ENCODE measurements at regions not wholly inside any gene's neighbourhood (a gene's known extent, or its start where the extent isn't known, plus 50 kb on each side); places are given as distances from the start of the nearest gene placed in this dataset.
"Not testable (repeated sequence)": the region's sequence is repeated elsewhere in the genome, so short reads cannot be mapped to it uniquely, and the experiment has no call there.

DNA sequence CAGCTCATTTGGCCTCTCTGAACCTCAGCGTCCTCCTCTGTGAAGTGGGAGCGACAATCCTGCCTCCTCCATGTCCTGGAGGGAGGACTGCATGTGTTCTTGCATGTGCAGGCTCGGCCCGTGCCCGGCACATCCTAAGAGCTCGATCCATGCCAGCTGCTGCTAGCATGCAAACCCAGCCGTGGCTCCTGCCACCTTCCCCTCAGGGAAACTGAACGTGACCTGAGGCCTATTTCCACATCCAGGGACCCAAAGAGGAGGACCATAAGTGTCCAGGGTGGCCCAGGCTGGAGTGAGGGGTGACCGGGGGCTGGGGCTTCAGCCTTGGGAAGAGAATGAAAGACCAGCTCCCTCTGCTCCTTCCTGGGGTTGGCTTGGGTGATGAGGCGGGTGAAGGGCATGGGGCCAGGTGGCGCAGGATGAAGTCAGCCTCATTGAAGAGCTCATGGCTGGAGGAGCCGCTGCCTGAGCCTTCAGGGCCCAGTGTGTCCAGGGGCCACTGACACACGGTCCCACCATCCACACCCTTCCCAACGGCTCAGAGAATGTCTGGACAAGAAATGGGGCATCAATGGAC, 115.7 kb upstream of the AKAP13 start:
- DNase-seq (ENCODE audit: low read depth), result not testable (repeated sequence)

- not testable (repeated sequence) for DNase-seq (ENCODE audit: low read depth)
Observed at GRCh38 chr15:85267158-85267857, 113.1 kb upstream of the AKAP13 start.

DNA sequence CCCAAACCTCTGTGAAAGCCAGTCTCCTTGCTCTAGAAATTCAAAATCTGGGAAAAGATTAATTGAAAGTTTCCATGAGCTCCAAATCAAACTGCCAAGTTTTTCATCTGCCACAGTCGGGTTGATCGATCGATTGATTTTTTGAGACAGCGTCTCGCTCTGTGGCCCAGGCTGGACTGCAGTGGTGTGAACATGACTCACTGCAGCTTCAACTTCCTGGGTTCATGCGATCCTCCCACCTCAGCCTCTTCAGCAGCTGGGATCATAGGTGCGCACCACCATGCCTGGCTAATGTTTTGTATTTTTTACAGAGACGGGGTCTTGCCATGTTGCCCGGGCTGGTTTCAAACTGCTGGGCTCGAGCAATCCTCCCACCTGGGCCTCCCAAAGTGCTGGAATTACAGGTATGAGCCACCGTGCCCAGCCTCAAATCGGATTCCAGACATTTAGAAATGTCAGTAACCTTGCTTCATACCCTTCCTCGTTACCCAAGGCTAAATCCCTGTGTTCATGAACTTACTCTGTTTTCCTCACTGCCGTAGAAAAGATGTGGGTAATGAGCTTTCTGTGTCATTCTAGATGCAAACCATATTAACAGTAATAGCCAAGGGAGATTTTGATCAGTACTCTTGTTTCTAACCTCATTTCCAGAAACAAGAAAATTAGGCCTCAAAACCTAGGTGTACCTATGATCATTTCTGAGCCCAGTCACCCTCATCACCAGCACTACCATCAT, 105.9 kb upstream of the AKAP13 start:
- DNase-seq (ENCODE audit: low read depth), result no peak

DNA sequence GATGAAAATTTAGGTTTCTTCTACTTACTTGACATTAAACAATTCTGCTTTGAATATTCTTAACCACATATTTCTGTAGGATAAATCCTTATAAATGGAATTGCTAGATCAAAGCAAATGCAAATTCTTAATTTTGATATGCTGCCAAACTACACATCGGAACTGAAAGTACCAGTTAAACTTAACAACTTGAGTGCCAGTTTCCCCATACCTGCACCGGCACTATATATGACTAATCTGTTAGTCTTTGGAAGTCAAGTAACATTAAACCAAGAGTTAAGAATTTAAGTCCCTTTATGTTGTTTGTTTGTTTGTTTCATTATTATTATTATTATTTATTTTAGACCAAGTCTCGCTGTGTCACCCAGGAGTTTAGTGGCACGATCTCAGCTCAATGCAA, 103.9 kb upstream of the AKAP13 start:
- no peak for DNase-seq (ENCODE audit: low read depth)

DNA sequence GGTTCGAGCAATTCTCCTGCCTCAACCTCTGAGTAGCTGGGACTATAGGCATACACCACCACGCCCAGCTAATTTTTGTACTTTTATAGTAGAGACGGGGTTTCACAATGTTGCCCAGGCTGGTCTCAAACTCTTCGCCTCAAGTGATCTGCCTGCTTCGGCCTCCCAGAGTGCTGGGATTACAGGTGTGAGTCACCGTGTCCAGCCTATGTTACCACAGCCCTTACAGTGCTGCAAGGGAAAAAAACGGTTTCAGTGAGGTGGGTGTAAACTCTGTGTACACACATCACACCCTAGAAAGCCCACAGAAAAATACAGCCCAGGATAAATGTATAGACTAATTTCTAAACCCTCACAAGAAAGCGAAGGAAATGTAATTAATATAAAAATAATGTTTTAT, 103.5 kb upstream of the AKAP13 start:
- DNase-seq (ENCODE audit: low read depth), result no peak

DNA sequence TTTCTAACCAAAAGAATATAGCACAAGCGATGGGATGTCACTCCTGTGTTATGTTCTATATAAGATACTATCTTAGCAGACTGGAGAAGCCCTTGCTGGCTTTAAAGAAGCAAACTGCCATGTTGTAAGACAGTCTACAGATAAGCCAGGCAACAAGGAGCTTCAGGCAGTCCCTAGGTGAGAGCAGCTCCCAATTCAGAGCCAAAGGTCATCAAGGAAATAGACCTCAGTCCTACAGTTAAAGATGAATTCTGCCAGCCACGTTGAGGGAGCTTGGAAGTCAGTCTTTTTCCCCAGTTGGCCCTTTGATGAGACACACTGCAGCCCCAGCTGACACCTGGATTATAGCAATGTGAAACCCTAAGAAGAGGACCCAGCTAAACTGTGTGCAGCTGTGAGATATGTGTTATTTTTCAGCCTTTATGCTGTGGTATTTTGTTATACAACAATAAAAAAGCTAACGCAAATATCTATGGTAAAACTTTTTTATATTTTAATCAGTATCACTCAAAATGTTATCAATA, 102.5 kb upstream of the AKAP13 start:
- no peak for DNase-seq (ENCODE audit: low read depth)

GRCh38 chr15:85280203-85280602, 100.2 kb upstream of the AKAP13 start:
- no peak for DNase-seq (ENCODE audit: low read depth)

DNA sequence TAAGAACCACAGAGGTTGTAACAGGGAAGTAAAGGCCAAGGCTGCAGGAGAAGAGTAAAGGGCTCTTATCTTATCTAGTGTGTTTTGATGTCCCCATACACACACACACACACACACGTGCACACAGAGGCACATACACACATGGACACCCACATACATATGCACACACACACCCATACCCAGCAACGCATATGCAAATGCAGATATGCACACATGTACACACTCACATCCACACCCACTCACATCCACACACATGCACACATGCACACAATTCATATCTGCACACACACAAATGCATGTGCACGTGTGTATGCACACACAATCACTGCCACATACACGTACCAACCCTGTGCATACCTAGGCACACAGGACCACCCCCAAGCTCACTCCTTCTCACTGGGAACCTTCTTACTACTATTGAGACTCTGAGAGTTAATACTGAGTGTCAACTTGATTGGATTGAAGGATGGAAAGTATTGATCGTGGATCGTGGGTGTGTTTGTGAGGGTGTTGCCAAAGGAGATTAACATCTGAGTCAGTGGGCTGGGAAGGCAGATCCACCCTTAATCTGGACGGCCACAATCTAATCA, 99.0 kb upstream of the AKAP13 start:
- DNase-seq (ENCODE audit: low read depth), result no peak

- no peak for DNase-seq (ENCODE audit: low read depth)
Observed at GRCh38 chr15:85282504-85283115, 97.8 kb upstream of the AKAP13 start.

- DNase-seq (ENCODE audit: low read depth), result not testable (repeated sequence)
Observed at GRCh38 chr15:85283815-85284214, 96.6 kb upstream of the AKAP13 start.

DNA sequence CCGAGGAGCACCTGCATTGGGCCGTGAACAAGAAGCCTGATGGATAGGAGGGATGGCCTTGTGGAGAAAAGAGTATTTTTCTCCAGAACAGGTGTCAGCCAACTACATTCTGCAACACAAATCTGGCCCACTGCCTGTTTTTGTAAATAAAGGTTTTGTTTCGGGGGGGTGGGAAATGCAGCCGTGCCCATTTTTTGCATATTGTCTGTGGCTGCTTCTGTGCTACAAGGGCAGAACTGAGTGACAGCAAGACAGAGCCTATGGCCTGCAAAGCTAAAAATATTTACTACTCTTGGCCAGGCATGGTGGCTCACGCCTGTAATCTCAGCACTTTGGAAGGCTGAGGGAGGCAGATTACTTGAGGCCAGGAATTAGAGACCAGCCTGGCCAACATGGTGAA, 95.9 kb upstream of the AKAP13 start:
- DNase-seq (ENCODE audit: low read depth), result no peak

DNA sequence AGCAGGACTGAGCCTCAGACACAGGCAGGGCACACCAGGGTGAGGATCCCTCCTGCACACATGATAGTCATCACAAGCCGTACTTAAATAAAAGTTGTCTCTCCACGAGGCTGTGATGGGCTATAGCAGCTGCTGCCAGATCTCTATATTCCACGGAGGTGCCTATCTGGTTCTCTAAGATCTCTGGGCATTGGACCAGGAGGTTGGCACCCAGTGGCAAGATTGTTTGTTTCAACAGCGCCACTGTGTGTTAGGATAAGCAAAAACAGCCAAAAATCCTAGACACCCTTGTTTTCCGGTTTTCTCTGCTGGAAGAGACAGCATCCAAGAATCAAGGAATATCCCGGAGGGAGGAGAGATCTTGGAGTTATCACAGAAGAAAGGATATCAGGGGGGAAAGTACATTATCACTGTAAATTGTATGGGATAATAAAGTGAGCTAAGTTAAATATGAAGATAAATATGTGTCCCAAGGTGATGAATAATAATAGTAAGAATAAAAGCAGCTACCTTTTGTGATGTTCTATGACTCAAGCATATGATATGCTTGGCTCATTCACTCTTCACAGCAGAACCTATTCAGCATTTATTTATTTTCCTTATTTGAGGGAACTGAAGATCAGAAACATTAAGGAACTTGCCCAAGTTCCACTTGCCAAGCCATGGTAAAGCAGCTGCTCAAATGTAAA, 90.6 kb upstream of the AKAP13 start:
- no peak for DNase-seq (ENCODE audit: low read depth)

- DNase-seq (ENCODE audit: low read depth), result not testable (repeated sequence)
Observed at GRCh38 chr15:85292583-85292982, 87.8 kb upstream of the AKAP13 start.

DNA sequence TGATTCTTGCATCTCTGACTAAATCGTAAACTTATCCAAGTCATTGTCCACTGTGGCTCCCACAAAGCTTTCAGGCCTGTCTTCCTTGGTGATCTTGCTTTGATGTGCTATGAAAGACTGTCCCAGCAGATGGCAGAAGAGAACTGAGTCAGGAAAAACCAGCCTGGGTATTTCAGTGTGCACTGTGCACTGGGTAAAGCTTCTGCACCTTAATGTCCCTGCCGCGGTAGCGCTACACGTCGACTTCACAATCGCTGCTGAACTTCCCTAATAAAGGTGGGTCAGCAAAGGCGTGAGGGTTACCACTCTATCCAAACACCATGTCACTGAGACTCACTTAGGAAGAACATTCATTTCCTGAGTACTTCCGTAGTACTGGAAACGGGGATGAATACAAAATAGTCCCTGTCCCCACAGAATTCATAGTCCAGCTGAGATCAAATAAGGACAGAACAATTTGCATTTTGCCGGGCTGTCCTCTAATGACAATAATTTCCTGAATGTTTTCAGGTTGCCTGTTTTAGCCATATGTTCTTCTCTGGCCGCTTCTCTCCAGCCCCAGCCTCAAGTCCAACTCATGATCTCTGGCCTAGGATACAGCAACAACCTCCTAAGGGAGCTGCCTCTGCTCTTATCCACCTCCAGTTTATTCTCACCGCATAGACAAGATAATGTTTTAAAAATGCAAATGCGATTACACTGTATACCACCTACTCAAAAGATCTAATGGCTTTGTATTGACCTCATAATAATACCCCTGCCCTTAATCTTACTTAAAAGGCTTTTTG, 83.6 kb upstream of the AKAP13 start:
- peak; percentile 37 for DNase-seq (ENCODE audit: low read depth)

DNA sequence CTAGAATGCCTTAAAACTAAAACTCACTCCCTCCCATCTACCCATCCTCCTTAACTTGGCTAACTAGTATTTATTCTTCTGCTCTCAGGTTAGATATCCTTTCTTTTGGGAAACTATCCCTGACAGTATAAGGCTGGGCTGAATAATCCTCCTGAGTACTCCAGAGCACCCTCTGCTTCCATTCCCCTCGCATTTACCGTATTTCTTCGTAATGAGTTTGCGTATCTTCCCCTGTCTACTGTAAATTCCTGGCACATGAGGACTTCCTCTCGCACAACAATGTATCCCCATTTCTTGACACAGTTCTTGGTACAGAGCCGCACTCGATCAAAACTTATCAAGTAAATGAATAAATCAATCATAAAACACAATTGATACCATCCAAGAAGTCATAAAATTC, 82.9 kb upstream of the AKAP13 start:
- no peak for DNase-seq (ENCODE audit: low read depth)

GRCh38 chr15:85298366-85298765, 82.0 kb upstream of the AKAP13 start:
- DNase-seq (ENCODE audit: low read depth), result no peak

GRCh38 chr15:85298941-85299340, 81.5 kb upstream of the AKAP13 start:
- no peak for DNase-seq (ENCODE audit: low read depth)

GRCh38 chr15:85302271-85302670, 78.1 kb upstream of the AKAP13 start:
- no peak for DNase-seq (ENCODE audit: low read depth)

DNA sequence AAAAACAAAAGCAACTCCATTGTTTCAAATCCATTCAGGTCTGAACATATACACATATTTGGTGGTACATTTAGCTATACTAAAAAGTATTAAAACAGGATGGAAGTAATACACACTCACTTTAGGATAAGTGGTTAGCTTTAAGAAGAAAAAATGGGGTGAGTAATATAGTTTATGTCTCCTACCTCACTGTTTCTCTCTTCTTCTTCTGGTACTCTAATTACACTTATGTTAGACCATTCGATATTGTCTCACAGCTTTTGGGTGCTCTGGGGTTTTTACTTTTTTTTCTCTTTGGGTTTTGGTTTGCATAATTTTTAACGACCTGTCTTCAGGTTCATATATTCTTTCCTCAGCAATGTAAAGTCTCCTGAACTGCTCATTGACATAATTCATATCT, 75.4 kb upstream of the AKAP13 start:
- no peak for DNase-seq (ENCODE audit: low read depth)

- DNase-seq (ENCODE audit: low read depth), result no peak
Observed at GRCh38 chr15:85306946-85307686, 73.3 kb upstream of the AKAP13 start.
